ENCODE measurements at regions not wholly inside any gene's neighbourhood (a gene's known extent, or its start where the extent isn't known, plus 50 kb on each side); places are given as distances from the start of the nearest gene placed in this dataset.

DNA sequence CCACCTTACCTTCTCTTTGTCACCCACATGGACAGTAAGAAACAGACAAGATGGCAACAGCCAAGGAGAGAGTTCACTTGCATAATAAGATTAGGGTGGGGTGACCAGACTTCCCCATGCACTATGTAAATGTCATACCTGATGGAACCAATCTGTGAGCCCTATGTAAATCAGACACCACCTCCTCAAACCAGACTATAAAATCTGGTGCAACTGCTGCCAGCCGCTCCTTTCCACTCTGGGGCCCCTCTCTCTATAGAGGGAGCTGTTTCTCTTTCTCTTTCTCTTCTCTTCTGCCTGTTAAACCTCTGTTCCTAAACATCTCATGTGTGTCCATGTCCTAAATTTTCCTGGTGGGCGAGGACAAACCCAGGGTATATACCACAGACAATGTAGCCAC lies 405.5 kb upstream of the CNTN4 start:
- TF ChIP-seq EZH2 (IDR thresholded peaks at IDR 0.05; ENCODE audit: low read length, missing control alignments) = no peak
- no peak for TF ChIP-seq CTCF (conservative IDR thresholded peaks at IDR 0.05 in 1 of 2, IDR thresholded peaks at IDR 0.05 in 1 of 2; ENCODE audit: low read depth in 1 of 2, low read length in 2 of 2)
- no peak for DNase-seq (ENCODE audit: low read depth in 2 of 2)
- Histone ChIP-seq H3K79me2 (ENCODE audit: control insufficient read depth, insufficient read depth, low read length) (no peaks in the 10 kb centered on the region), H4K20me1 (ENCODE audit: control insufficient read depth, extremely low read depth, insufficient read depth, low read length) (no peaks in the 10 kb centered on the region), H3K27ac (ENCODE audit: insufficient read depth, low read length) (no peak overlapping the region), H3K27me3 (ENCODE audit: control insufficient read depth, insufficient read depth, low read length) (no peaks in the 10 kb centered on the region), H3K9ac (ENCODE audit: insufficient read depth, low read length) (no peak overlapping the region), H3K4me3 (replicated peaks in 1 of 4; ENCODE audit: control extremely low read depth in 1 of 4, insufficient read depth in 1 of 4, low read depth in 3 of 4, low read length in 4 of 4) (no peak overlapping the region), H3K36me3 (ENCODE audit: control insufficient read depth, insufficient read depth, low read length) (no peaks in the 10 kb centered on the region), H3K4me1 (ENCODE audit: control insufficient read depth, extremely low read depth, insufficient read depth, low read length) (no peaks in the 10 kb centered on the region), H2AFZ (ENCODE audit: low read length) (no peak overlapping the region), H3K4me2 (ENCODE audit: extremely low read depth, insufficient read depth, low read length) (no peak overlapping the region), H3K9me3 (ENCODE audit: control insufficient read depth, insufficient read depth, low read depth, low read length) (no peaks in the 10 kb centered on the region)

- H3K79me2 ChIP-seq (ENCODE audit: control insufficient read depth, insufficient read depth, low read length) = no peaks in the 10 kb centered on the region
- H3K4me1 ChIP-seq (ENCODE audit: control insufficient read depth, extremely low read depth, insufficient read depth, low read length) = no peaks in the 10 kb centered on the region
- H3K27me3 ChIP-seq (ENCODE audit: control insufficient read depth, insufficient read depth, low read length) = no peaks in the 10 kb centered on the region
- H3K27ac ChIP-seq (ENCODE audit: insufficient read depth, low read length) = no peak overlapping the region
- DNase-seq (ENCODE audit: low read depth in 2 of 2) = no peak
- H3K4me2 ChIP-seq (ENCODE audit: extremely low read depth, insufficient read depth, low read length) = no peak overlapping the region
- H3K4me3 ChIP-seq (replicated peaks in 1 of 4; ENCODE audit: control extremely low read depth in 1 of 4, insufficient read depth in 1 of 4, low read depth in 3 of 4, low read length in 4 of 4) = no peak overlapping the region
- H3K36me3 ChIP-seq (ENCODE audit: control insufficient read depth, insufficient read depth, low read length) = no peaks in the 10 kb centered on the region
- no peaks in the 10 kb centered on the region for H3K9me3 ChIP-seq (ENCODE audit: control insufficient read depth, insufficient read depth, low read depth, low read length)
- no peak overlapping the region for H3K9ac ChIP-seq (ENCODE audit: insufficient read depth, low read length)
- H4K20me1 ChIP-seq (ENCODE audit: control insufficient read depth, extremely low read depth, insufficient read depth, low read length) = no peaks in the 10 kb centered on the region
- H2AFZ ChIP-seq (ENCODE audit: low read length) = no peak overlapping the region
- TF ChIP-seq EZH2 (IDR thresholded peaks at IDR 0.05; ENCODE audit: low read length, missing control alignments) = no peak
- no peak for TF ChIP-seq CTCF (conservative IDR thresholded peaks at IDR 0.05 in 1 of 2, IDR thresholded peaks at IDR 0.05 in 1 of 2; ENCODE audit: low read depth in 1 of 2, low read length in 2 of 2)
Observed at GRCh38 chr3:1696669-1697275, 401.9 kb upstream of the CNTN4 start.

GRCh38 chr3:1699361-1699920 lies 399.2 kb upstream of the CNTN4 start:
- Histone ChIP-seq H3K27ac (ENCODE audit: insufficient read depth, low read length) (no peak overlapping the region), H3K9ac (ENCODE audit: insufficient read depth, low read length) (no peak overlapping the region), H4K20me1 (ENCODE audit: control insufficient read depth, extremely low read depth, insufficient read depth, low read length) (no peaks in the 10 kb centered on the region), H3K4me2 (ENCODE audit: extremely low read depth, insufficient read depth, low read length) (no peak overlapping the region), H3K27me3 (ENCODE audit: control insufficient read depth, insufficient read depth, low read length) (no peaks in the 10 kb centered on the region), H3K4me1 (ENCODE audit: control insufficient read depth, extremely low read depth, insufficient read depth, low read length) (no peaks in the 10 kb centered on the region), H3K4me3 (replicated peaks in 1 of 4; ENCODE audit: control extremely low read depth in 1 of 4, insufficient read depth in 1 of 4, low read depth in 3 of 4, low read length in 4 of 4) (no peak overlapping the region), H2AFZ (ENCODE audit: low read length) (no peak overlapping the region), H3K36me3 (ENCODE audit: control insufficient read depth, insufficient read depth, low read length) (no peaks in the 10 kb centered on the region), H3K79me2 (ENCODE audit: control insufficient read depth, insufficient read depth, low read length) (no peaks in the 10 kb centered on the region), H3K9me3 (ENCODE audit: control insufficient read depth, insufficient read depth, low read depth, low read length) (no peaks in the 10 kb centered on the region)
- no peak for DNase-seq (ENCODE audit: low read depth in 2 of 2)
- TF ChIP-seq CTCF (conservative IDR thresholded peaks at IDR 0.05 in 1 of 2, IDR thresholded peaks at IDR 0.05 in 1 of 2; ENCODE audit: low read depth in 1 of 2, low read length in 2 of 2) (no peak), EZH2 (IDR thresholded peaks at IDR 0.05; ENCODE audit: low read length, missing control alignments) (no peak)

All from fibroblast of lung (primary cell).